ENCODE measurements at regions not wholly inside any gene's neighbourhood (a gene's known extent, or its start where the extent isn't known, plus 50 kb on each side); places are given as distances from the start of the nearest gene placed in this dataset.

GRCh38 chr12:73362666-73363065, 1090.5 kb downstream of the TRHDE start:
- DNase-seq = no peak

GRCh38 chr12:73372856-73373255, 1100.7 kb downstream of the TRHDE start:
- no peak for DNase-seq

GRCh38 chr12:73374360-73374759, 1102.2 kb downstream of the TRHDE start:
- no peak for DNase-seq

DNA sequence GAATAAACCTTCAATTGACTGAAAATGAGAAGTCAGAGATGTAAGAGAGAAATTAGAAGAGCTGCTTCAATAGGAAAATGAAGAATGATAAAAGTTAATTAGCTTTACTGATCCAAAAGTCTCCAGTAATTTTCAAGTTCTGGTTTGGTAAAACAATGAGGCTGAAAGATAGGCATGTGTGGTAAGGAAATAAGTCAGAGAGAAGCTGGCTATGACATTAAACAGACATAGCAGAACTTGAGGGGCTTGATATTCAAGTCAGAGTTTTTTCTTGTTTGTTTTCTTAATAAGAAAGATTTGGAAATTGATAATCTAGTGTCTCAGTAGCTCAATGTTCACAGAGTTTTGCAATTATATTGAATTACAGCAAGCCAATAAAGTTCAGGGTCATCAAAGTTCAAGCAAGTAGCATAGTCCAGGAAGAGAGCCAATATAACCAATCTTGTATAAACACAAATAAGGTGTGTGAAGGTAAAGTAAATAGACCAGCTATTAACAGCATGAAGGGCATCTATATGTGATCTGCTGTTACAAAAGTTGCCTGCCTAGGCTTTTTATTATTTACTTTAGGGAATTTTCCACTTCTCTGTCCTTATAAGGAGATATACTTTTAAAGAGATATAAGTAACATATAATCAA, 1111.5 kb downstream of the TRHDE start:
- no peak for DNase-seq

- DNase-seq = no peak
Observed at GRCh38 chr12:73384592-73384991, 1112.4 kb downstream of the TRHDE start.

DNA sequence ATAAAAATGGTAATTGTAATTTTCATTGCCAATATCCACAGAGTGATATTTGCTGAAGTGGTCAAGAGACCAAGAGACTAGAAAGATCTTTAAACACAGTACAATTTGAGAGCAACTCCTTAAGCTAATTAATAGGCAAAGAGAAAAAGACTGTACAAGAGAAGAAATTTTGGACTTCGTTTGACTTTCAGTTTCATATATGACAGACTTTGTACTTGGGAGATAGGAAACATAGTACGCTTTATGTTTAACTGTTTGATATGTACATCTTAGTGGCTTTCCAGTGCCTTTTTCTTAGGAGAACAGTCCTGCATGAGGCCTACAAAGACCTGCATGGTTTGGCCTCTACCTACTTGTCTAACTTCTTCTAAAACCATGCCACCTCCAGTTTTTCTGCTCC, 1118.1 kb downstream of the TRHDE start:
- DNase-seq = no peak

DNA sequence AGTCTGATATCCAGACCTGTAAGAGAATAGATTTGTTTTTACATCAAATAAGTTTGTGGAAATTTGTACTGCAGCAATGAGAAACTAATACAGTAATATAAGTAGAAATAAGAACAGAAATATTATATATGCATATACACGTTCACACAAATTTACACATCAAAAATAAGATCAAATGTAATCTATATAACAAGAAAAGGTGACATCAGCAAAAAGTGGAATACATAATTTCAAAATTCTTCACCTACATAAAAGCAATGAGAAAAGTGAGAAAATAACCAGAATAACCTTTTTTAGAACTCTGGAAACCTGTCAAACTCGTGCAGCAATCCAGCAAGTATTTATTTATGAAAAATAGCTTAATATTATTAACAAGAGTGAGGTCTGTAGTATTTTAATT, 1124.6 kb upstream of the ATXN7L3B start:
- DNase-seq = no peak

- no peak for DNase-seq
Observed at GRCh38 chr12:73413974-73414373, 1123.7 kb upstream of the ATXN7L3B start.

DNA sequence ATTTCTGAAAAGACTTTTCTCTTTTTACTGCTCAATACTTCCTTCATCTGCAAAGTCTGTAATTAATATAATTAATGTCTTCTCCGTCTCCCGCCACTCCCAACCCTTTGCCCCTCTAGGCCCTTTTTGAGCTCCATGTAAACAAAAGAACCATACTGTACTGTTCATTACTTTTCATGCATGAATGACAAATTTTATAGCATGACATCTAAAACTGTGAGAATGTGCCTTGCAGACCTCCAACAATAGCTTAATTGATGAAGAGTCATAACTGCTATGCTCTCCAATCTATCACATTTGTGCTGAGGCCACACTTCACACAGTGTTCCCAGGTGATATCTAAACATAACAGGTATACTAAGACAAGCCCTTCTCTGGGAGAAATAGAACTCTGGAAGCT, 1122.7 kb upstream of the ATXN7L3B start:
- no peak for DNase-seq

GRCh38 chr12:73418541-73418940, 1119.1 kb upstream of the ATXN7L3B start:
- DNase-seq = no peak

DNA sequence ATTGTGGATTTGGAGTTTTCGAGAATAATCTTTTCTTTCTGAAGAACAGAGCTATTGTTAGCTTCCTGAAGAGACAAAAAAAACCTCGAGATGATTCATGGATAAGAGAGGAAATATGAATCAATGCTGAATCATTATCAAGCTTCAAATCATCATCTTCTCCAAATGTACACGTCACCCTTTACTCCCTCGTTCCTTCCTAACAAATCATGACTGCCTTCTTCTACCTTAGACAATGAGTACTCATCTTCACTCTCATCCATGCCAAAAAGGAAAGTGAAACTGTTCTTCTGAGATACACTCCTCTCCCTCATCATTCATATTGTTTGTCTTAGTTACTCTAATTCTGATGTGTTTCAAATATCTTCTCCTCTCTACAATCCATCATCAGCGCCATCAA, 1115.8 kb upstream of the ATXN7L3B start:
- no peak for DNase-seq

- no peak for DNase-seq
Observed at GRCh38 chr12:73424484-73424883, 1113.2 kb upstream of the ATXN7L3B start.

DNA sequence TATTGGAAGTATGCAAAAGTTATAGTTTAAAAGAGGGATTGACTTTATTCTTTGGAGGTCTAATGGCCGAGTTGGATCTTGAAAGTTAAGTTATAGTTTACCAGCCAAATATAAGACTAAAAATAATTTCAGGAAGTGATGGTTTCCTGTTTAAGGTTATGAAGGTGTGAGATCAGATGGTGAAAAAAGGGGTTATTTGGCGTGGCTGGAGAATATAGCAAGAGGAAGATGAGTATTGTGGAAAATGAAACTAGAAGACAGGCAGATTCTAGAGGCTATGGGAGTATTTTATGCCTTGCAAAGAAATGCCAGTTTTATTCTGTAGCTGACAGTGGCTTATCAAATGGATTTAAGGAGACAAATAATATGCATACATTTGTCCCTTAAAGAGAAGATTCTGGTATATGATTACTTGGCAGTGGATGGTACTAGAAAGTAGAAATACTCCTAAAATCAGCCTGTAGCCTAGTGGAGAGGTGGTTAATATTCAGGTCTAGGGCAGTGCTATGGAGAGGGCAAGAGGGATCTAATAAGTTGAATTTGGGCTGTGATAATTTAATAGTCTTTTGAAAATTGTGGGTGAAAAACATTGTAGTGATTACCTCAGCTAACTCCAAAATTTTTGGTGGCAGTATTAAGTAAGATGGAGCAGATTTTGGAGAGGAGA, 1091.8 kb upstream of the ATXN7L3B start:
- no peak for DNase-seq

- no peak for DNase-seq
Observed at GRCh38 chr12:73452672-73453469, 1084.8 kb upstream of the ATXN7L3B start.

GRCh38 chr12:73460212-73460611, 1077.4 kb upstream of the ATXN7L3B start:
- DNase-seq = no peak

DNA sequence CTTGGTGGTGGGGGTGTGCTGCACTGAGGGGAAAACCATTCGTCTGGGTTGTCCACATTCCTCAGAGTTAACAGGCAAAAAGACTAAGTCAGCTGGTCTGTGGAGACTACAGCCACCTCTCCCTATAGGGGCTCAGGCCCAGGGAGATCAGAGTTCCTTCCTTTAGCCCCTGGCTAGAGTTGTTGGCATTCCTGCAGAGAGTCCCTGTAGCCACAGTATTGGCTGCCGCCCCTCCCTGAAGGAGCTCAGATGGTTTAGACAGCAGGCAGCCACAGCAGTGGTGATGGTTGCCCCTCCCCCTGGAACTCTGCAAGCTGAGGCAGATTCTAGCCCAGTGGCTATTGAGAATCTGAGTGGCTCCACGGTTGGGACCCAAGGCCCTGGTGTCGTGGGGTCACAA, 1072.5 kb upstream of the ATXN7L3B start:
- no peak for DNase-seq

GRCh38 chr12:73486256-73486655, 1051.4 kb upstream of the ATXN7L3B start:
- no peak for DNase-seq

DNA sequence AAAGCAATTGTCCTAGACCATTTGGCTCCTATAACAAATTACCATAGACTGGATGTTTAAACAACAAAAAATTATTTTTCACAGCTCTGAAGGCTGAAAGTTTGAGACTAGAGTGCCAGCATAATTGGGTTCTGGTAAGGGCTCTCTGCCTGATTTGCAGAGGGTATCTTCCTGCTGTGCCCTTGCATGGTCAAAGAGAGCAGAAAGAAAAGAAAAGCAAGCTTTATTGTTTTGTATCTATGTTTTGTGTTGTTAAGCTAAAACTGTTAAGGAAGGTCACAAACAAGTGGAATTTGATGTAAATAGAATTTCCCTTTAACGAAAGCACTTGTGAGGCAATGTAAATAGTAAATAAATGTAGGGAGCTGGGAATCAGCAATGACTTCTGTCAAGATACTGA, 1031.0 kb upstream of the ATXN7L3B start:
- no peak for DNase-seq

DNA sequence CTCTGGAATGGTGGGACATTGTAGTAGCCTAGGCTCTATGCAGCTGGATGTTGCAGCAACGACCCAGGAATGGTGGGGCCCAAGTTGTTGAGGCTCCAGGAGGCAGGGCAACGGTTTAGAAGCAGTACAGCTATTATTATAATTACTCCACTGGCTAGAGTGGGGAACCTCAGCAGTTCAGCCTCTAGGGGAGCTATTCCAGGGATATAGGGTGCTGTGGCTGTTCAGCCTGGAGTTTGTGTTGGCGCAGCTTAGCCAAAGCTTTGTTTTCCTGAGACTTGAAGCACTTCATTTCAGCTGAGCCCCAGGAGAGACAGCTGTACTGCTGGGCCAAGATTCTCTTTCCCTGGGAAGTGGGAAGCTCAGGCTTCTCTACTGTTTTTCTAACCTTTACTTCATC, 1023.0 kb upstream of the ATXN7L3B start:
- DNase-seq = no peak

DNA sequence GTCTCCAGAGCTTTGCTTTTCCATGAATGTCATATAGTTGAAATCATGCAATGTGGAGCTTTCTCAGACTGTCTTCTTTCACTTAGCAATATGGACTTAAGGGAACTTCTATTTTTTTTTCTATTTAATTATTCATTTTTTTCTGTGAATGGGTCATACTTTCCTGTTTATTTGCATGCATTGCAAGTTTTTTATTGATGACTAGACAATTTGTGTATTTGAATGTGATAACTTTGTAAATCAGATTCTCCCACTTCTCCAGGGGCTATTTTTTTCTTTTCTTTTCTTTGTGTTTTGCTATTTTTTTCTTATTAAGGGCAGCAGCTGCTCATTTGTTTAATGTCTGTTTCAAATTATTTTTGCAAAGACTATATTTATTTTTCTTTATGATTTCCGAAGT, 1019.8 kb upstream of the ATXN7L3B start:
- DNase-seq = no peak

GRCh38 chr12:73529231-73529630, 1008.4 kb upstream of the ATXN7L3B start:
- DNase-seq = no peak

DNA sequence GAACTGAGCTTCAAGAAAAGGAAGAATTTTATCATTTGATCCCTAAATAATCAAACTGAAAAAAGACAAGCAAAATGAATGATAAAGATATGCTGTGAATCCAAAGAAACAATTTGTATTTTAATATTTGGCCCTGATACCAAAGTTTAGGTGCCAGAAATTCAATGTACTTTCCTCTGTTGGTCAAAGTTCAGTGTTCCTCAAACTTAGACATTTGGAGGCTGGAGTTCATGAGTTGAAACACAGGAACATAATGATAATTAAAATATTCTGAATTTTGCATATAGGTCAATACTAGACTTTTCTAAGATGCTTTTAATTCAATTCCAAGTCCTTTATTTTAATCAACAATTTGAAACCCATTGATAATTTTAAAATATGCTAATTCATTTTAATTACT, 1007.7 kb upstream of the ATXN7L3B start:
- DNase-seq = no peak

DNA sequence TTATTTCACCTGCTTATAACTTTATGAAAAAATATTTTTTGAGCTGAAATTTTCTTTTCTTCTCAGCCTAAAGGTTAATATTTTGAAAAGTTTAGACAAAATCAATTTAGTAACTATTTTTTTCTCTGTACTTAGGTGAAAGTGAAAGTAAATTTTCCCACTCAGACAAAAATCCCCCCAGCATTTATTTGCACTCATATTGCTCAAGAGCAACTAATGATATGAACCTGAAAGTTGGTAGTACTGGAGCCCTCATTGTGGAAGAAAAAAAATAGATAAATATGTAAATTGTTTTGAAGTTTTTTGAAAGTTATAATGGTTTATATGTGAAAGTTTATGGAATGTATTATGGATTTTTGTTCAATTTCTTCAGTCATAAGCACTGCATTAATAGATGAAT, 1005.9 kb upstream of the ATXN7L3B start:
- no peak for DNase-seq

- DNase-seq = no peak
Observed at GRCh38 chr12:73547421-73547820, 990.2 kb upstream of the ATXN7L3B start.
